GM10266 (cell line): ENCODE measurements at regions not wholly inside any gene's neighbourhood (a gene's known extent, or its start where the extent isn't known, plus 50 kb on each side); places are given as distances from the start of the nearest gene placed in this dataset.
"Not testable (repeated sequence)": the region's sequence is repeated elsewhere in the genome, so short reads cannot be mapped to it uniquely, and the experiment has no call there.

ENCODE experiments used
- DNase-seq: peaks from one replicate; pipeline ENCODE4 v3.0.0; 2012; ENCODE audit errors: extremely low spot score
- CTCF ChIP-seq: IDR thresholded peaks from 2 replicates; pipeline ENCODE4 v1.5.1; 2012; ENCODE audit warnings: mild to moderate bottlenecking, low read depth; ENCODE audit not compliant: control insufficient read depth, insufficient read depth; ENCODE audit errors: missing control alignments

DNA sequence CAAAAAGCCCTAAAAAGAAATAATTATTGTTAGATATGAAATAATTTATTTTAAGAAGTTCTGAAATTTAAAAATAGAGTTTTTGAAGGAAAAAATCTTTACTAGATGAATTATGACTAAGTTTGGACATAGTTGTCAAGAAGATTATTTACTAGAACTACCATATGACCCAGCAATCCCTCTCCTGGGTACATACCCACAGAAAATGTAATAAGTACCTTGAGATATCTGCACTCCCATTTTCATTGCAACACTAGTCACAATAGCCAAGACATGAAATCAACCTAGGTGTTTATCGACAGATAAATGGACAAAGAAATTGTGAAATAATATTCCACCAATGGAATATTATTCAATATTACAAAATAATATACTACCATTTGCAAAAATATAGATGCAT is 109.9 kb downstream of the PDHA2 start:
- TF ChIP-seq CTCF = no peak
- DNase-seq = no peak

GRCh38 chr4:95952538-95952937 is 112.6 kb downstream of the PDHA2 start:
- not testable (repeated sequence) for DNase-seq

- DNase-seq = no peak
- no peak for TF ChIP-seq CTCF
Measured at GRCh38 chr4:95956094-95956493, 116.2 kb downstream of the PDHA2 start.

DNA sequence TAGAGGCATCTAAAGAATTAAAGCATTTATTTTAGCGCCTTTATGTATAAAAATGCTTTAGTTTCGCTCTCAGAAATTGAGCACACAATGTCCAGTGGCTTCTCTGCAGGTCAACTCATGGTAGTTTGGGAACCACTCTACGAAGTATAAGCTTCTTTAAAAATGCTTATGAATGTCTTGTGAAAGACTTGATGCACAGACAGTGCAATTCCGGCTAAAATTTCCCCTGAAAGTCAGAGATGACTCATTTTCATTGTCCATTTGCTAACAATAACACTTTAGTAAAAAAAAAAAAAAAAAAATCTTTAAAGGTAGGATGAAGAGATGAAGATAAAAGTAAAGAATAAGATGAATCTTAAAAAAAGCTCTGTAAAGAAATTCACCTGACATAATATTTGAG is 117.2 kb downstream of the PDHA2 start:
- no peak for DNase-seq
- TF ChIP-seq CTCF = no peak

DNA sequence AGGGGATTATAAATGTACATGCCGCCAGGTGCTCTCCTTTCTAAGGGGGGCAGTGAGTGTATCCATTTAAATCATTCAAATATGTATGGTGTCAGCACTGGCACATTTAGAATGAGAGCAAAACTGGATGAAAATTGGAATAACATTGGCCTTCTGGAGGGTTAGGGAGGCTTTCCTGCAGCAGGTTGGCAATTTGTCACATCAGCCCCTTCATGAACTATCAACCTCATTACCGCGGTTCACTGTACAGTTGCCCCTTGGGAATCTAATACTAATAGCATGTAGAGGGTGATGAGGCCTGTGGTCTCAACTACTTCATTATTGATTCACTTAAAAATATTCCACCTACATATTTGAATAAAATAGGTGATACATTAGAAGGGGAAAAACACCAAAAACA is 117.9 kb downstream of the PDHA2 start:
- no peak for TF ChIP-seq CTCF
- DNase-seq = no peak

GRCh38 chr4:95959182-95959581 is 119.3 kb downstream of the PDHA2 start:
- DNase-seq = no peak
- TF ChIP-seq CTCF = no peak

DNA sequence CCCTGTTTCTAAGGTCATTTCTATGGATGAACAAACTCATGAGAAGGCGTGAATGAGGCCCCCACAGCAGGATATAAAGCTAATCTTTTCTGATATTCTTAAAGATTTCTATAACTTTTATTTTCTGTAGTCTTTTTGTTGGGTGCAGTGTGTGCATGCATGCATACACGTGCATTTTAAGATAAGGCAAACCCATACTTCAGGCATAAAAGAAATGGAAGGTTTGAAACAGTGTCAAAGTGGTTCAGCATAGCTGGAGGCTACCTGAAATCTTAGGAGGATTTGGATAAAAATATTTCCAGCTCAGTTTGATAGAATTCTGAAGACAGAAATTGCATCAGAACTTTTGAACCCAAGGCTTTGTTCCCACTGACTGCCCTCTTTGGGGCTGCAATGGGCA is 119.7 kb downstream of the PDHA2 start:
- DNase-seq = no peak
- no peak for TF ChIP-seq CTCF

DNA sequence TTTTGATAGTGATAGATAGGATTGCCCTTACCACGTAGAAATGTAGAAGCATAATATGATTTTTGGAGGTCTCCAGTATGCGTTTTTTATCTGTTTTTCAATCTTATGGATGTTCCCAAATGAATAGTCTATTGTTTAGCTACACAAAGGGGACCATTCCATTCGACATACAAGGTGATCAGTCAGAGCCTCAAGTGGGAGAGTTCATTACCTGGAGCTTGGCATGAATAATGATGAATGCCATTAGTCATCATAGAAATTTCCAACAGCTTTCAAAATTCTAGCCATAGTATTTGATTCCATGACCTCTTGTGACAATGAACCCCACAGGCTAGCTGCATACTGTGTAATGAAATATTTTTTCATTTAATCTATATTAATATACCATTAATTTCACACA is 123.6 kb downstream of the PDHA2 start:
- no peak for TF ChIP-seq CTCF
- DNase-seq = no peak
